Stomach (tissue), 8 donors: ENCODE measurements at regions not wholly inside any gene's neighbourhood (a gene's known extent, or its start where the extent isn't known, plus 50 kb on each side); places are given as distances from the start of the nearest gene placed in this dataset.

ENCODE experiments used
- DNase-seq, 2 donors: peaks; one replicate each; pipeline versions ENCODE4 v3.0.0 to v3.0.0-alpha.2; 2013 to 2019
- H3K27ac ChIP-seq, 5 donors: fragments of 200-600 bp in 4 of 5; sonication (generic) in 4 of 5; one replicate each; pipeline ENCODE4 v1.5.1; 2013 to 2019; ENCODE audit warnings: mild to moderate bottlenecking in 1 of 5, moderate library complexity in 1 of 5
- H3K27me3 ChIP-seq, 3 donors: fragments of 200-600 bp; sonication (generic); one replicate each; pipeline ENCODE4 v1.5.1; 2017 to 2019; ENCODE audit warnings: mixed run types in 1 of 3
- H3K36me3 ChIP-seq, 4 donors: fragments of 200-600 bp; sonication (generic); 1 replicate in 3 of 4; 2 replicates in 1 of 4; pipeline ENCODE4 v1.5.1; 2016 to 2019
- H3K4me1 ChIP-seq, 4 donors: fragments of 200-600 bp; sonication (generic); one replicate each; pipeline ENCODE4 v1.5.1; 2016 to 2019
- H3K4me3 ChIP-seq, 4 donors: fragments of 200-600 bp; sonication (generic) in 3 of 4; one replicate each; pipeline ENCODE4 v1.5.1; 2016 to 2019; ENCODE audit warnings: mild to moderate bottlenecking in 1 of 4
- H3K9me3 ChIP-seq, 4 donors: fragments of 200-600 bp; sonication (generic); one replicate each; pipeline ENCODE4 v1.5.1; 2016 to 2019
- CTCF ChIP-seq, 7 experiments: fragments of 450-650 bp in 4 of 7; fragments of 200-600 bp in 3 of 7; sonication (generic) in 3 of 7; IDR thresholded peaks; one replicate each; pipeline ENCODE4 v1.5.1; 2016 to 2019; ENCODE audit warnings: antibody characterized with exemption in 7 of 7, control low read depth in 2 of 7, mild to moderate bottlenecking in 1 of 7
- EP300 ChIP-seq: sonication (generic); formaldehyde crosslinking; IDR thresholded peaks from one replicate; pipeline ENCODE4 v1.6.1; 2017; ENCODE audit warnings: antibody characterized with exemption
- POLR2A ChIP-seq, 4 donors: fragments of 450-650 bp; IDR thresholded peaks; one replicate each; pipeline ENCODE4 v1.6.1; 2016; ENCODE audit warnings: antibody characterized with exemption in 4 of 4, control low read depth in 2 of 4, mild to moderate bottlenecking in 1 of 4, moderate library complexity in 1 of 4
- POLR2AphosphoS5 ChIP-seq, 3 donors: sonication (generic); formaldehyde crosslinking; IDR thresholded peaks; one replicate each; pipeline ENCODE4 v1.6.1; 2016; ENCODE audit warnings: antibody characterized with exemption in 3 of 3
- WGBS, 5 donors: extraction: QIAGEN DNeasy Blood & Tissue Kit in 3 of 5; methylation state at CpG; one replicate each; pipeline versions ENCODE4 v1.1.5 to v1.1.7; 2013 to 2018; 5-methylcytosine and 5-hydroxymethylcytosine counted together
- intact Hi-C: fragments of 100-400 bp; cut with DNase I; formaldehyde crosslinking; loops from one replicate; pipeline ENCODE4 v1.15.1; 2023; ENCODE audit warnings: low total_unique reads
- donor health status: healthy with polysubstance abuse.
- donor health status: Bipolar disorder and iron deficiency.
- donor health status: healthy.

- Histone ChIP-seq H3K4me3 (no peak overlapping the region), H3K9me3 (no peaks in the 10 kb centered on the region), H3K27ac (no peak overlapping the region), H3K4me1 (no peaks in the 10 kb centered on the region), H3K36me3 (no peaks in the 10 kb centered on the region), H3K27me3 (no peaks in the 10 kb centered on the region)
- intact Hi-C loops = no loop called here
- TF ChIP-seq POLR2AphosphoS5 (IDR thresholded peaks at IDR 0.05) = no peak
- no peak for TF ChIP-seq POLR2A (IDR thresholded peaks at IDR 0.05)
- TF ChIP-seq EP300 = no peak
- no peak for TF ChIP-seq CTCF (IDR thresholded peaks at IDR 0.05)
- no peak for DNase-seq
- WGBS, 5 donors = 68 to 79% (median 76%) methylated on average over 1 of the region's 1 CpG
Measured at GRCh38 chr2:146894514-146894913, 950.3 kb upstream of the ACVR2A start.

DNA sequence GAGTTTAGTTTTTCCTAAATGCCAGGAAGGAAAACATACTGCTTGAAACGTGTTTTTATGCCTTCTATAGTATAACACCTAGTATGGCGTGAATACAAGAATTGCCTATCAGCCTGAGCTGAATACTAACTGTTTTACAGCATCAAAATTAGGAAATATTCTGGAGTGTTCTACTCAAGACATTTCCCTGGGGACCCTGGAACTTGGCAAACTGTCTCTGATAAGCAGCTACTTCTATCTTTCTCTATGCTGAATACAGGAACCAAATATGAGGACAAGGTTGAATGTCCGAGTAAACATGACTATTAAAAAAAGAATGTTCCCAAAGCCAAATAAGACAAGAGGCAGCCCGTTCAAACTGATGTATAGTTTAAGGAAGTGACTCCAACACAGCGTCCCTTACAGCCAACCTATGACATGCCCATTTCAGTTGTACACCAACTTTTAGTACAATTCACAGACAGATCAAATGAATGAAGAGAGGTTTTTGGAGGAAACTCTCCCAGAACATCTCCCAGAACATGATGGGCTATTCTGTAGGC is 951.3 kb upstream of the ACVR2A start:
- H3K27ac ChIP-seq = no peak overlapping the region
- no peaks in the 10 kb centered on the region for H3K36me3 ChIP-seq
- no peak for TF ChIP-seq CTCF (IDR thresholded peaks at IDR 0.05)
- TF ChIP-seq POLR2AphosphoS5 (IDR thresholded peaks at IDR 0.05) = no peak
- TF ChIP-seq POLR2A (IDR thresholded peaks at IDR 0.05) = no peak
- no peak for TF ChIP-seq EP300
- 71 to 76% (median 75%) methylated on average over 5 of the region's 5 CpGs for WGBS, 5 donors
- no peaks in the 10 kb centered on the region for H3K4me1 ChIP-seq
- H3K9me3 ChIP-seq = no peaks in the 10 kb centered on the region
- no peaks in the 10 kb centered on the region for H3K27me3 ChIP-seq
- no peak overlapping the region for H3K4me3 ChIP-seq
- no peak for DNase-seq
- intact Hi-C loops = no loop called here

DNA sequence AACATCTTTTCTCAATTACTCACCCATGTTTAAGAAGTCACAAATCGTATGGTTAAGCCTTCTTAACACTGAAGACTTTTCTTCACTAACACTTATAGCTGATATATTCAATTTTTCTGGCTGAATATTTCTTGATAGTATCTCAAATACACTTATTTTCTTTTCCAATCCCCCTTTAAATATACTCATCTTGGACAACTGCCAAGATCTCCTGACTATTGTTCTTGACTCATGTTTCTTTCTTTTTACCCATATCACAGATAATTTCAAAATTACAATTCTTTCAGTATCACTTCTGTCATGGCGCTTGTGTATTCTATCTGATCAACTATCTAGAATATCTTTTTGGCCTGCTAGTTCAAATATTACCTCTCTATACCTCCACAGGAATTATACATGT is 954.3 kb upstream of the ACVR2A start:
- H3K4me1 ChIP-seq = no peaks in the 10 kb centered on the region
- intact Hi-C loops = no loop called here
- TF ChIP-seq POLR2AphosphoS5 (IDR thresholded peaks at IDR 0.05) (no peak), POLR2A (IDR thresholded peaks at IDR 0.05) (no peak), EP300 (no peak), CTCF (IDR thresholded peaks at IDR 0.05) (no peak)
- H3K27ac ChIP-seq = no peak overlapping the region
- WGBS, 5 donors = 66 to 84% (median 75%) methylated on average over 2 of the region's 2 CpGs
- DNase-seq = no peak
- no peaks in the 10 kb centered on the region for H3K27me3 ChIP-seq
- H3K4me3 ChIP-seq = no peak overlapping the region
- H3K9me3 ChIP-seq = no peaks in the 10 kb centered on the region
- no peaks in the 10 kb centered on the region for H3K36me3 ChIP-seq

DNA sequence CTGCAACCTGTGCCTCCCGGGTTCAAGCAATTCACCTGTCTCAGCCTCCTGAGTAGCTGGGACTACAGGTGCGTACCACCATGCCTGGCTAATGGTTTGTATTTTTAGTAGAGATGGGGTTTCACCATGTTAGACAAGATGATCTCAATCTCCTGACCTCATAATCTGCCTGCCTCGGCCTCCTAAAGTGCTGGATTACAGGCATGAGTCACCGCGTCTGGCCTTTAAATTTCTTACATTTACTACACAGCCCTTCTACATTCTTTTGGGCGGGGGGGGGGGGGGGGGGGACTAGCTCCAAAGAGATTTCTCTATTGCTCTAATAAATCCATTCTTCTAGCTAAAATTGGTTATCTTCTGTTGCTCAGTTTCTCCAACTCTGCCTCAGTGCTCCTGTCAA is 964.9 kb upstream of the ACVR2A start:
- no peak overlapping the region for H3K27ac ChIP-seq
- intact Hi-C loops = no loop called here
- no peak for DNase-seq
- no peak for TF ChIP-seq CTCF (IDR thresholded peaks at IDR 0.05)
- no peak for TF ChIP-seq EP300
- TF ChIP-seq POLR2A (IDR thresholded peaks at IDR 0.05) = no peak
- peaks cover 0 to 6% (median 2%) of the 10 kb centered on the region in 4 donors for H3K9me3 ChIP-seq
- H3K27me3 ChIP-seq = no peaks in the 10 kb centered on the region
- WGBS, 5 donors = 83 to 93% (median 88%) methylated on average over 6 of the region's 6 CpGs
- no peaks in the 10 kb centered on the region for H3K4me1 ChIP-seq
- no peak overlapping the region for H3K4me3 ChIP-seq
- no peaks in the 10 kb centered on the region for H3K36me3 ChIP-seq
